ENCODE measurements at regions not wholly inside any gene's neighbourhood (a gene's known extent, or its start where the extent isn't known, plus 50 kb on each side); places are given as distances from the start of the nearest gene placed in this dataset.

DNA sequence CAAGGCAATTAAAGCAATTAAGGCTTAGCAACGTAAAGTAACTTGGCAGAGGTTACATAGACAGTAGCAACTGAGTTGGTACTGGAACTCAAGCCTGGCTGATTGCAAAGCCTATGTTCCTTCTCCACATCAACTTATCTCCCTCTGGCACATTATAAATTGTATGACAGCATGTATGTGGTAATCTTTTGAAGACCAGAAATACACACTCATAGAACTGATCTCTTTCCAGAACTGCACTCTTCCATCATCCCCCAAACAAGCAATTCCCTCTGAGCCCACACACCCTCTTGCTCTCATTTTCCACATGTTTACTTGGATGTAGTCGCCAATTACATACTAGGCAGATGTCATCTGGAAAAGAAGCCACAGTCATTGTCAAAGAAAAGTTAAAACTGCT lies 502.2 kb downstream of the PLPP3 start:
- TF ChIP-seq, protein P1, sequence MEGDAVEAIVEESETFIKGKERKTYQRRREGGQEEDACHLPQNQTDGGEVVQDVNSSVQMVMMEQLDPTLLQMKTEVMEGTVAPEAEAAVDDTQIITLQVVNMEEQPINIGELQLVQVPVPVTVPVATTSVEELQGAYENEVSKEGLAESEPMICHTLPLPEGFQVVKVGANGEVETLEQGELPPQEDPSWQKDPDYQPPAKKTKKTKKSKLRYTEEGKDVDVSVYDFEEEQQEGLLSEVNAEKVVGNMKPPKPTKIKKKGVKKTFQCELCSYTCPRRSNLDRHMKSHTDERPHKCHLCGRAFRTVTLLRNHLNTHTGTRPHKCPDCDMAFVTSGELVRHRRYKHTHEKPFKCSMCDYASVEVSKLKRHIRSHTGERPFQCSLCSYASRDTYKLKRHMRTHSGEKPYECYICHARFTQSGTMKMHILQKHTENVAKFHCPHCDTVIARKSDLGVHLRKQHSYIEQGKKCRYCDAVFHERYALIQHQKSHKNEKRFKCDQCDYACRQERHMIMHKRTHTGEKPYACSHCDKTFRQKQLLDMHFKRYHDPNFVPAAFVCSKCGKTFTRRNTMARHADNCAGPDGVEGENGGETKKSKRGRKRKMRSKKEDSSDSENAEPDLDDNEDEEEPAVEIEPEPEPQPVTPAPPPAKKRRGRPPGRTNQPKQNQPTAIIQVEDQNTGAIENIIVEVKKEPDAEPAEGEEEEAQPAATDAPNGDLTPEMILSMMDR (conservative IDR thresholded peaks at IDR 0.05): no peak
- H2BK5ac ChIP-seq (ENCODE audit: insufficient read length, low read length): no peak overlapping the region

More for the DNA sequence above, 502.2 kb downstream of the PLPP3 start:
- Mint-ChIP-seq H3K27ac (no peak overlapping the region), H3K4me1 (no peaks in the 10 kb centered on the region), H3K9me3 (no peaks in the 10 kb centered on the region), H3K27me3 (ENCODE audit: low read depth) (no peaks in the 10 kb centered on the region; the same call in 1 of the 2 replicates), H3K4me3 (no peak overlapping the region), H3K36me3 (ENCODE audit: insufficient read depth in 1 of 3, low read depth in 3 of 3) (no peaks in the 10 kb centered on the region; a peak in 1 of 7 replicates)
- Histone ChIP-seq H3K18ac (ENCODE audit: insufficient read length, low read depth, low read length) (no peak overlapping the region), H2AFZ (ENCODE audit: low read length) (no peak overlapping the region), H4K8ac (replicated peaks; ENCODE audit: insufficient read length, low read depth, low read length) (no peak overlapping the region), H2BK15ac (ENCODE audit: low read depth, low read length) (no peak overlapping the region), H3K79me1 (ENCODE audit: insufficient read depth, low read depth, low read length, poor library complexity, severe bottlenecking) (no peaks in the 10 kb centered on the region), H3K56ac (ENCODE audit: insufficient read length, low read depth, low read length) (no peak overlapping the region), H2BK20ac (ENCODE audit: low read depth, low read length, poor library complexity, severe bottlenecking) (no peak overlapping the region), H4K91ac (ENCODE audit: insufficient read length, low read depth, low read length) (no peak overlapping the region), H2AK5ac (ENCODE audit: insufficient read length, low read length) (no peak overlapping the region), H4K5ac (ENCODE audit: insufficient read length, low read depth, low read length) (no peak overlapping the region), H3K9me3 (ENCODE audit: control insufficient read depth, low read depth, low read length) (no peaks in the 10 kb centered on the region), H2BK12ac (ENCODE audit: insufficient read length, low read depth, low read length) (no peak overlapping the region), H4K20me1 (ENCODE audit: control insufficient read depth, insufficient read depth, insufficient read length) (no peaks in the 10 kb centered on the region), H3K4me2 (ENCODE audit: insufficient read depth, insufficient read length, low read length) (no peak overlapping the region), H3K4ac (ENCODE audit: low read depth, low read length) (no peak overlapping the region), H2BK120ac (ENCODE audit: low read depth, low read length, poor library complexity, severe bottlenecking) (no peak overlapping the region), H3K27ac (ENCODE audit: insufficient read length, low read depth, low read length) (no peak overlapping the region), H3K4me1 (ENCODE audit: insufficient read depth, low read length) (no peaks in the 10 kb centered on the region), H3K27me3 (ENCODE audit: insufficient read depth, low read length) (no peaks in the 10 kb centered on the region), H3K23me2 (ENCODE audit: insufficient read length, low read depth, low read length, poor library complexity, severe bottlenecking) (no peaks in the 10 kb centered on the region), H3T11ph (ENCODE audit: low read length) (no peak overlapping the region), H3K14ac (ENCODE audit: insufficient read depth, low read length) (no peak overlapping the region), H3K79me2 (ENCODE audit: insufficient read depth, low read length) (no peaks in the 10 kb centered on the region), H3K23ac (ENCODE audit: insufficient read length, low read depth, low read length) (no peak overlapping the region), H3K9ac (ENCODE audit: extremely low read depth, insufficient read length, low read length) (no peak overlapping the region)
- no CpG with 5 or more reads among the region's 2 CpGs for WGBS (ENCODE audit: extremely low coverage, insufficient read length, low lambda C conversion rate)
- no peak for DNase-seq

All from H9 (cell line).